ENCODE measurements at regions not wholly inside any gene's neighbourhood (a gene's known extent, or its start where the extent isn't known, plus 50 kb on each side); places are given as distances from the start of the nearest gene placed in this dataset.
"Not testable (repeated sequence)": the region's sequence is repeated elsewhere in the genome, so short reads cannot be mapped to it uniquely, and the experiment has no call there.

- DNase-seq = no peak
These were observed 600.5 kb downstream of the LTN1 start for GRCh38 chr21:28391938-28392849.

- DNase-seq = no peak
These were observed 605.5 kb downstream of the LTN1 start for GRCh38 chr21:28387220-28387619.

GRCh38 chr21:28385845-28386244, 606.8 kb downstream of the LTN1 start:
- no peak for DNase-seq

GRCh38 chr21:28381000-28381745, 611.5 kb downstream of the LTN1 start:
- not testable (repeated sequence) for DNase-seq

- DNase-seq = no peak
These were observed 612.4 kb downstream of the LTN1 start for GRCh38 chr21:28380241-28380640.

- DNase-seq = no peak
These were observed 614.7 kb downstream of the LTN1 start for GRCh38 chr21:28378026-28378425.

- no peak for DNase-seq
These were observed 616.8 kb downstream of the LTN1 start for GRCh38 chr21:28375708-28376385.

GRCh38 chr21:28374881-28375280, 617.8 kb downstream of the LTN1 start:
- no peak for DNase-seq

GRCh38 chr21:28371713-28372112, 621.0 kb downstream of the LTN1 start:
- DNase-seq = no peak

GRCh38 chr21:28359300-28359699, 633.4 kb downstream of the LTN1 start:
- no peak for DNase-seq

- no peak for DNase-seq
These were observed 634.0 kb downstream of the LTN1 start for GRCh38 chr21:28358702-28359101.

- no peak for DNase-seq
These were observed 634.5 kb downstream of the LTN1 start for GRCh38 chr21:28358170-28358569.

- no peak for DNase-seq
These were observed 634.9 kb downstream of the LTN1 start for GRCh38 chr21:28357743-28358142.

- DNase-seq = no peak
These were observed 636.3 kb downstream of the LTN1 start for GRCh38 chr21:28356422-28356821.

GRCh38 chr21:28345934-28346333, 646.7 kb downstream of the LTN1 start:
- DNase-seq = no peak

GRCh38 chr21:28344985-28345384, 647.7 kb downstream of the LTN1 start:
- DNase-seq = no peak

GRCh38 chr21:28342212-28342810, 650.4 kb downstream of the LTN1 start:
- DNase-seq = no peak

- no peak for DNase-seq
These were observed 653.3 kb downstream of the LTN1 start for GRCh38 chr21:28339403-28339802.

GRCh38 chr21:28338701-28339305, 653.9 kb downstream of the LTN1 start:
- DNase-seq = no peak

GRCh38 chr21:28337315-28337714, 655.4 kb downstream of the LTN1 start:
- DNase-seq = no peak

- no peak for DNase-seq
These were observed 656.4 kb downstream of the LTN1 start for GRCh38 chr21:28336314-28336713.

- no peak for DNase-seq
These were observed 658.3 kb downstream of the LTN1 start for GRCh38 chr21:28334407-28334806.
